K562 (cell line): ENCODE measurements at regions not wholly inside any gene's neighbourhood (a gene's known extent, or its start where the extent isn't known, plus 50 kb on each side); places are given as distances from the start of the nearest gene placed in this dataset.

Source experiments
- ELF4 ChIP-seq: fragments of 450-650 bp; formaldehyde crosslinking; IDR thresholded peaks from 2 replicates; pipeline ENCODE4 v1.4.0; 2022; ENCODE audit warnings: missing genetic modification characterization
- HDAC2 ChIP-seq: fragments of 450-650 bp; IDR thresholded peaks from 2 replicates; pipeline ENCODE4 v1.6.1; 2016; ENCODE audit warnings: mild to moderate bottlenecking
- RBM39 ChIP-seq: fragments of 200-400 bp; formaldehyde crosslinking; optimal IDR thresholded peaks from 2 replicates; pipeline ENCODE3; 2018; ENCODE audit warnings: low read depth, low read length
- SRF ChIP-seq, 2 experiments: fragments of 250-450, 450-650 bp in 1 of 2; sonication (Bioruptor Pico) in 1 of 2; sonication (generic) in 1 of 2; formaldehyde crosslinking; IDR thresholded peaks; 2 replicates each; pipeline versions ENCODE4 v1.5.0 to v1.5.1; 2020 to 2022; ENCODE audit warnings: mild to moderate bottlenecking in 1 of 2, missing genetic modification reagents in 1 of 2
- TF ChIP-seq, protein P1 (sequence below): sonication (generic); formaldehyde crosslinking; IDR thresholded peaks from 2 replicates; pipeline ENCODE4 v1.8.1; 2023; ENCODE audit warnings: mild to moderate bottlenecking, missing genetic modification reagents

DNA sequence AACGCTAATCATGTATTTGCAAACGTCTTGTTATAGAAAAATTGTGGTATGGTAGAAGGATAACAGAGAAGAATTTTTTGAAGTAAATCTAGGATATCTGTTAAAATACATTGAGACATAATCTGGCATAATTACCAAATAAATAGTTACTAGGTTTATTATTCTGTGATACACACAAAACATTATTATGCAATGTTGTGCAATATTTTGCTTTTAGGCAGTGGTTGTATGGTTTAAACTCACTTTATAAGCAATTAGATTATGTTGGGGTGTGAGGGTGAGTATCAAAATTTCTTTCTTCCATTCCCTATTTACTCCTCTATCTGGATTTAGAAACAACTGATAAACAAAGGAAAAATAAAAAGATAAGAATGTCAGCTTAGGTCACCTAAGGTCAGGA lies 385.6 kb downstream of the SLITRK6 start:
- TF ChIP-seq SRF (CRISPR knock-in tag; IDR thresholded peaks at IDR 0.05) (no peak), HDAC2 (no peak), RBM39 (no peak), ELF4 (CRISPR knock-in tag) (no peak)
- TF ChIP-seq, protein P1, sequence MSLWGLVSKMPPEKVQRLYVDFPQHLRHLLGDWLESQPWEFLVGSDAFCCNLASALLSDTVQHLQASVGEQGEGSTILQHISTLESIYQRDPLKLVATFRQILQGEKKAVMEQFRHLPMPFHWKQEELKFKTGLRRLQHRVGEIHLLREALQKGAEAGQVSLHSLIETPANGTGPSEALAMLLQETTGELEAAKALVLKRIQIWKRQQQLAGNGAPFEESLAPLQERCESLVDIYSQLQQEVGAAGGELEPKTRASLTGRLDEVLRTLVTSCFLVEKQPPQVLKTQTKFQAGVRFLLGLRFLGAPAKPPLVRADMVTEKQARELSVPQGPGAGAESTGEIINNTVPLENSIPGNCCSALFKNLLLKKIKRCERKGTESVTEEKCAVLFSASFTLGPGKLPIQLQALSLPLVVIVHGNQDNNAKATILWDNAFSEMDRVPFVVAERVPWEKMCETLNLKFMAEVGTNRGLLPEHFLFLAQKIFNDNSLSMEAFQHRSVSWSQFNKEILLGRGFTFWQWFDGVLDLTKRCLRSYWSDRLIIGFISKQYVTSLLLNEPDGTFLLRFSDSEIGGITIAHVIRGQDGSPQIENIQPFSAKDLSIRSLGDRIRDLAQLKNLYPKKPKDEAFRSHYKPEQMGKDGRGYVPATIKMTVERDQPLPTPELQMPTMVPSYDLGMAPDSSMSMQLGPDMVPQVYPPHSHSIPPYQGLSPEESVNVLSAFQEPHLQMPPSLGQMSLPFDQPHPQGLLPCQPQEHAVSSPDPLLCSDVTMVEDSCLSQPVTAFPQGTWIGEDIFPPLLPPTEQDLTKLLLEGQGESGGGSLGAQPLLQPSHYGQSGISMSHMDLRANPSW (CRISPR knock-in tag): no peak
